SW480 (cell line): ENCODE measurements at regions not wholly inside any gene's neighbourhood (a gene's known extent, or its start where the extent isn't known, plus 50 kb on each side); places are given as distances from the start of the nearest gene placed in this dataset.
A peak's percentile ranks its signal among the peaks of the same experiment; 100 is the strongest.
"Not testable (repeated sequence)": the region's sequence is repeated elsewhere in the genome, so short reads cannot be mapped to it uniquely, and the experiment has no call there.

Experiments used
- DNase-seq: peaks from one replicate; pipeline ENCODE4 v3.0.0-alpha.2; 2016; ENCODE audit warnings: low spot score

DNA sequence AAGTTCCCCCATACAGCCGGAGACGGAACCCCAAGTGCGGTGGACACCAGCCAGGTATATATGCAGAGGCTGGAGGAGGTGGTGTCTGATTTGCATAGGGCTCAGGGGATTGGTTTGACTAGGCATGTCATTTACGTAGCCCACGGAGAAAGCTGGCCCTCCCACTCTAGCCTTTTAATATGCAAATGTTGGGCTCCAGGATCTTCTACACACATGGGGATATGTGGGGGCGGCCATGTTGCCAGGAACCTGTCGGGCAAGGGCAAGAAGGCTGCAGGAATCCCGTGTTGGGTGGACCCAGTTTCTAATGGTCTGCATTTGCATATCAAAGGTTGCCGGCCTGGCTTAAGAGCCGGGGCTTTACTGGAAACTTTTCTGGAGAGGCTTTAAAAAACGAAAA lies 57.4 kb downstream of the FTHL17 start:
- DNase-seq: not testable (repeated sequence)

- DNase-seq: no peak
Observed at GRCh38 chrX:31012509-31013025, 59.3 kb downstream of the FTHL17 start.

DNA sequence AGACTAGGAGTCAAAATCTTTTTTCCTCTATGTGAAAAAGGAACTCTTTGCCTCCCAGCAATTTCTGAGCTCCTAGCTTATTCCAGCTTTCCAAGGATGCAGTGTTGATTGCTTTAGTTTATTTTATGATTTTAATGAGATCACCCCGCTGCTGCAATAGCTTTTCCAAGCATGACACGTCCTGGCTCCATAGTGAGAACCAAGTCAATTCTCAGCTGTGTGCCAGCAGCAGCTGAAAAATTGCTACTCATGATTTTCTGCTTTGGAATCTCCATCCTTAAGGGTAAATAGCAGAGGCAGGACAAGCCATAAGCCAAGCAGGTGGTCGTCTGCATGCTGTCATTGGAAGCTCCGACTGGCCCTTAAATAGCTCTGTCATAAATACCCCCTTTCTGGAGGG lies 64.5 kb downstream of the FTHL17 start:
- DNase-seq: no peak

DNA sequence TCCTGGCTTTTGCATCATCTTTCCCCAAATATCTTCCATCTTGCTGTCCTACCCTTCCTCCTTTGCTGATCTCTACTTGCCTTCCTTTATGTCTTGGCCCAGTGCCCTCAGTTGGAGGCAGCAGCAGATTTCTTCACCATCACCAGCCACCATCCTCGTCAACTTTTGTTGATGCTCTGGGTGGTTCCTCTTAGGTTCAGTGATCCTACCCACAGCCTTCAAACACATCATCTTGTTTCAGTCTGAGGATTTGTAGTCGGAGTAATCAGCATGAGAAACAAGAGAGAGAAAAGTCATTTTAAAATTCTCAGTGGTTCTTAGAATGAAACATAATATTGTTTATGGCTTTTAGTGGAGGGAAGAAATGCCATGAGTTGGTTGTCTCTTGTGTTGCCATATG lies 65.8 kb downstream of the FTHL17 start:
- DNase-seq: no peak

- DNase-seq: no peak
Observed at GRCh38 chrX:30997411-30997810, 74.4 kb downstream of the FTHL17 start.

DNA sequence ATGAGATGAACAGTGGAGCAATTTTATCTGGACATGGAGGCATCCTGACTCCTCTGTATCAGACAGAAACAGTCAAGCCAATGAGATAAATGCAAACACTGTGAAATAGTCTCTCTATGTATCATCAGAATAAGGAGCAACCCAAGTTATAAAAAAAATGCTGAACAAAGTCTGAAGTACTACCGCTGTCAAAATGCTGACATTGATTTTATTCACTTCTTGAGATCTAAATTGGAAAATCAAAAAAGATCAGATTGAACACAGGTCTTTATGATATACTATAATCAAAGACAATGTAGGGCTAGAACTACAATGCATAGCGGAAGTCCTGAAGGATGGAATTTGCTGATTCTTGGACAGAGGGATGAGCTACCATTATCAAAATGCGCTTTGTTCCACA lies 76.1 kb downstream of the FTHL17 start:
- DNase-seq: no peak

- no peak for DNase-seq
Observed at GRCh38 chrX:30995060-30995700, 76.7 kb downstream of the FTHL17 start.

GRCh38 chrX:30994018-30994417 lies 77.8 kb downstream of the FTHL17 start:
- DNase-seq: not testable (repeated sequence)

DNA sequence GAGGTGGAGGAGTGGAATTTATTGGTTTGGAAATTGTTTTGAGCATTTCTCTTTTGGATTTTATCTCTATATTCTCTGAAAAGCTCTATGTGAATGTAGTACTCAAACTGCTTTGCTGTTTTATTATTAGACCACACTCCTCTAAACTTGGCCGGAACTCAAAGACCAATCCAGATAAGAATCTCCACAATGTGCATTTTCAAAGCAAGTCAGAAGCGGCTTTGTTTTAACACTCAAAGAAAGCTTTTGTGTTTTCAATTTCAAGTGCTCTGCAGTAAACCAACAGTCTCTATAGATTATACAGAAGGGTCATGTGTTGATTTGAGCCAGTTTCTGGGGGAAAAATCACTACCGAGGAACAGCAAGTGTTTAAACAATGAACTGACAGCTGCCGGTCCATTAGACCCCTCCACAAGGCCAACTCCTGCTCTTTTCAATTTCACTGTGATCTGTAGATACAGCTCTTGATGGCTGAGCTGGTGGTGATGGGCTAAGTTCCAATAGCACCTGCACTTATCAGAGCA lies 79.4 kb downstream of the FTHL17 start:
- DNase-seq: peak; percentile 21

DNA sequence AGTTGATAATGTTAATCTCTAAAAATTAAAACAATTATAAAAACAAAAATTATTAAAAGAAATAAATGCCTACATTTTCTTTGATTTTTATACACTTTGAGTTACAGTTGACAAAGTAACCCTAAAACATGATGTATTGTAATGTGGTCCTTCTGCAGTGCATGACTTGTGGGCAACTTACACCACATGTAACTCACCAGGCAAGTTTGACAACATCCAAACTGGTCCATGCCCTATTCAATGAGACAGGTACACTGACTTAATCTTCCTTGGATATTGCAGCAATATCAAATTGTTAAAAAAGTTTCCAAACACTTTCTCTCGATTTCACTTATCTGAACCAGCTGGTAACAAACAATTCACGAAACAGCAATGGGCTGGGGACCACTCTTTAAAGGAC lies 81.5 kb downstream of the FTHL17 start:
- DNase-seq: no peak

GRCh38 chrX:30982467-30982866 lies 89.4 kb downstream of the FTHL17 start:
- DNase-seq: no peak

- no peak for DNase-seq
Observed at GRCh38 chrX:30981968-30982367, 89.9 kb downstream of the FTHL17 start.

DNA sequence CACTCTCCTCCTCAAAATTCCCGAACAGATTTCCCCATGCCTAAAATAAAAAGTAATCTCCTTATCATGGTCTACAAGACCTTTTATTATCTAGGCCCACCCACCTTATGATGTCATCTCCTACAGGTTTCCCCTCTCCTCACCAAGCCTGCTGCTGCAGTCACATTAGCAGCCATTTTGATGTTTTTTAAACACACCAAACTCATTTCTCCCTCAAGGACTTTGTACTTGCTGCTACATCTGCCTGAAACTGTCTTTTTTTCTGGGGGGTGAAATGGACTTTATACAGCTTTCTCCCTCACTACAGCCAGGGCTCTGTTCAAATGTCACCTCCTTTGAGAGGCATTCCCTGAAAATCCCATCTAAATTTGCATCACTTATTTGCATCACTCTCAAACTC lies 90.2 kb upstream of the TAB3 start:
- DNase-seq: no peak

DNA sequence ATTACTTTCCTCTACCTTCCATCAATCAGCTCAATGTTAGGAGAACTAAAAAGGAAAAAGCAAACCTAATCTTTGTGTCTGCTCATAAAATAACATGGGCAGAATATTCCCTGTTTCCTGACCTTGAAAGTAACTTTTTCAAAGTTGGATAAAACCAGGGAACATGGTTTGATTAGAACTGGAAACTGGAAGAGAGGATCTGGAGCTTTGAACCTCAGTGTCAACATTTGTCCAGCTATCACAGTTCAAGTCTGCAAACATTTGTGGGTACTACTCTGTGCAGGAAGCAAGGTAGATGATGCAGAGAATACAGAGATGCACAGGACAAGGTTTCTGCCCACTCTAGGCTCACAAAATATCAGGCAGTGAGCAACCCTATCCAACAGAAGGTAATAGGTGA lies 86.4 kb upstream of the TAB3 start:
- DNase-seq: no peak

GRCh38 chrX:30973784-30974427 lies 84.9 kb upstream of the TAB3 start:
- DNase-seq: peak; percentile 2

DNA sequence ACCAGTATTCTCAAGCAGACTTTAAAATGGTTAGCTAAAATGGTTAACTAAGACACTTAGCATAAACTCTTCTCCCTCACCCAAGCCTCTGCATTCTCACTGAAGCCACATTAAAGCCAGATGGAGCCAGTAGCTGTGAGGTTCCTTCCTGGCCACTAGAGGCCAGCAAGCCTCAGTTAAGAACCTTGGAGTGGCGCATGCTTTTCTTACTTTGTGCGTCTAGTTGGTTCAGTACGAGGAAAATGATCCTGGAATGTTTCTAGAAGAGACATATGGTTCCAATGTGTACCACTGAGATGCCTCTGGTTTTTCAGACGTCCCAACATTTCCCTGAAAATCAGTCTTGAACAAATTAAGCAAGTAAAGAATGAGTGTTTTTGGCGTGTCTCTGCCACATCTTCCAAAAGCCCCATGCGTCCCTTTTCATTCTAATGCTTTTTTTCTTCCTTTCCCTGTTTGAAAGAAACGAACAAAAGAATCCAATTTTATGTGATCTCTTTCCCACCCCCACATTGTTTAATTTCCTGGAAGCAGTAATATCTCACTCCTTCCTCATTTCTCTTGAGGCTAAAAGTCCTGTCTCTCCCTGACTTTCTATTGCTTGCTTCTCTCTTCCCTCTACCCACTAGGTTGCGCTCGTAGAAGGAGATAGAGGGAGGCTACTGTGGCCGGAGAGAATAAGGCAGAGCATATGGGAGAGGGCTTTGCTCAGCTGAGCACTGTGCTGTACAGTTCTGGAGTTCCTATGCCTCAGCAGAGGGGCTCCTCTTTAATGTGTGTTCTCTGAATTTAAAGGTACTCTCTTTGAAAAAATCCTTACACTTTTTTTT lies 82.9 kb upstream of the TAB3 start:
- DNase-seq: peak; percentile 53

- no peak for DNase-seq
Observed at GRCh38 chrX:30967516-30967915, 78.5 kb upstream of the TAB3 start.

DNA sequence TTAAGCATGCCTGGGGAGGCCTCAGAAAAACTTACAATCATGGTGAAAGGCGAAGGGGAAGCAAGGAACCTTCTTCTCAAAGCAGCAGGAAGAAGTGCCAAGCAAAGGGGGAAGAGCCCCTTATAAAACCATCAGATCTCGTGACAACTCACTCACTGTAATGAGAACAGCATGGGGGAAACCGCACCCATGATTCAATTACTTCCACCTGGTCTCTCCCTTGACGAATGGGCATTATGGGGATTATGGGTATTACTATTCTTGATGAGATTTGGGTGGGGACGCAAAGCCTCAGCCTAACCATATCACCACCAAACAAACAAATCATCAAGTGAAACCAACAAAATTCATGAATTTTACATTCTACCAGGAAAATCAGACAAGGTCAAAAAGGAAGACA lies 76.7 kb upstream of the TAB3 start:
- no peak for DNase-seq

- DNase-seq: no peak
Observed at GRCh38 chrX:30961387-30962174, 72.5 kb upstream of the TAB3 start.

DNA sequence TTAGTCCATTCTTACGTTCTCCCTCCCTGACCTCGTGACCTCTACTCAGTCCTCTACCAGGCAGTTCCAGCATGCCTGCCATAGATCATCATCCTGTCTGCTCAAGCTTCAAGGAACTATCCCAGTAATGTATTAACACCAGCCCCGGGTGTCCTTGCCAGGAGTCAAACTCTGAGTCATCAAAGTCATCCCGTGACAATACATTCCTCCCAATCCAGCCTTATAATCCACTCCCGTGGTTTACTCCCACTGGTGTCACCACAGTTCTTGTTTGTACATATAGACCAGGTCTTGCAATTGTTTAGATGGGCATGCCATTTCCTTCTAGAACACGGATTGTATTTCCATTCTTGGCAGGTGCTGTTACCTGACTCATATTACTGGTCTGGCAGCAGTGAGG lies 68.7 kb upstream of the TAB3 start:
- DNase-seq: peak; percentile 3

DNA sequence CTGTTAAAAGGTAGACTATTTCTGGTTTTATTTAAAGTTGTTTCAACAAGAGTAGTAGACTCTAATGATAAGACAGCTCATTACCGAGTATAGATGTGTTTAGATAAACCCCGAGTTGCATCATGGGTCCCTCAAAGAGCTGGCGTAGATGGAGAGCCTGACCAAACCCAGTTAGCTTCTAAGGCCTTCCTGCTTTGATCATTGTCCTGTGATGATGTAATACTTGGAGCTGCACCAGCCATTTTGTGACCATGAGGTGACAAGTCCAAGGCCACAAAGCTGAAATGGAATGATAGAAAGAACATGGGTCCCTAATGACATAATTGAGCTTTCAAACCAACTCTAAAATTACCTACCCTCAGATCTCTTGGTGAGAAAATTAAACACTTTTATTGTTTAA lies 66.6 kb upstream of the TAB3 start:
- DNase-seq: no peak

GRCh38 chrX:30951003-30951402 lies 61.9 kb upstream of the TAB3 start:
- no peak for DNase-seq
